GM12878 (cell line): ENCODE measurements at regions not wholly inside any gene's neighbourhood (a gene's known extent, or its start where the extent isn't known, plus 50 kb on each side); places are given as distances from the start of the nearest gene placed in this dataset.

ENCODE experiments used
- ATAC-seq: fragments of 200-7000 bp; cut with Tn5 transposase; 3 replicates; pipeline ENCODE4 v1.9.1; 2020; ENCODE audit warnings: mild to moderate bottlenecking, moderate library complexity
- BruUV-seq: library from RNA; stranded (reverse); fragments of 400-500 nt; replicated peaks from 2 replicates; lab custom pipeline; 2021; lab: Mats Ljungman, UMichigan
- CTCF ChIA-PET: fragments of 300-600 bp; sonication (Branson Sonifier 250); formaldehyde crosslinking; extraction: SDS; loops from one replicate; lab custom pipeline; 2021; ENCODE audit warnings: inconsistent platforms; lab: Yijun Ruan, JAX
- POLR2A ChIA-PET: fragments of 350-600 bp; formaldehyde crosslinking; extraction: SDS; loops from one replicate; lab custom pipeline; 2021; ENCODE audit warnings: inconsistent platforms; lab: Charles Lee
- RAD21 ChIA-PET: fragments of 300-600 bp; sonication (Branson Sonifier 250); formaldehyde crosslinking; loops from one replicate; lab custom pipeline; 2023; ENCODE audit warnings: antibody characterized with exemption; ENCODE audit not compliant: unreplicated experiment; lab: Charles Lee
- SMC1A ChIA-PET: fragments of 300-600 bp; sonication (Branson Sonifier 250); formaldehyde crosslinking; loops from one replicate; lab custom pipeline; 2023; ENCODE audit not compliant: unreplicated experiment, uncharacterized antibody; lab: Charles Lee
- DNase-seq: peaks from one replicate; pipeline ENCODE4 v3.0.0-alpha.2; 2011; ENCODE audit warnings: low read depth, low spot score
- FAIRE-seq: peaks from 3 replicates; lab custom pipeline; 2011; peaks lifted over from hg19 to GRCh38; lab: Jason Lieb, UNC
- H2AFZ ChIP-seq: 2 replicates; pipeline ENCODE4 v1.6.0; 2011; ENCODE audit warnings: low read depth, low read length, control low read depth; ENCODE audit not compliant: control insufficient read depth
- H3K27ac ChIP-seq: 2 replicates; pipeline ENCODE4 v1.5.1; 2011; ENCODE audit warnings: control low read depth; ENCODE audit not compliant: control insufficient read depth, insufficient read depth
- H3K27me3 ChIP-seq, 2 experiments: replicated peaks in 1 of 2; 2 replicates each; pipeline versions ENCODE4 v1.6.0 to v1.6.1; 2011; ENCODE audit warnings: low read length in 1 of 2; ENCODE audit not compliant: control insufficient read depth in 2 of 2, insufficient read depth in 2 of 2
- H3K36me3 ChIP-seq, 2 experiments: 2 replicates each; pipeline ENCODE4 v1.5.1; 2011; ENCODE audit warnings: low read length in 1 of 2; ENCODE audit not compliant: control insufficient read depth in 2 of 2, insufficient read depth in 2 of 2
- H3K4me1 ChIP-seq: 2 replicates; pipeline ENCODE4 v1.6.1; 2011; ENCODE audit warnings: mild to moderate bottlenecking, low read length, moderate library complexity, mixed read lengths; ENCODE audit not compliant: control insufficient read depth, insufficient read depth
- H3K4me2 ChIP-seq: 2 replicates; pipeline ENCODE4 v1.6.0; 2011; ENCODE audit warnings: control low read depth; ENCODE audit not compliant: control insufficient read depth, insufficient read depth
- H3K4me3 ChIP-seq: fragments of 200-600 bp; sonication (generic); 2 replicates; pipeline ENCODE4 v1.5.1; 2016
- H3K79me2 ChIP-seq: 2 replicates; pipeline ENCODE4 v1.6.0; 2011; ENCODE audit warnings: low read length; ENCODE audit not compliant: control insufficient read depth, insufficient read depth
- H3K9ac ChIP-seq: 2 replicates; pipeline ENCODE4 v1.8.0; 2011; ENCODE audit warnings: low read length, control low read depth, mixed read lengths; ENCODE audit not compliant: control insufficient read depth, insufficient read depth
- H3K9me3 ChIP-seq: replicated peaks from 3 replicates; pipeline ENCODE4 v1.5.1; 2011; ENCODE audit warnings: mild to moderate bottlenecking, low read length; ENCODE audit not compliant: control insufficient read depth, insufficient read depth
- H4K20me1 ChIP-seq: 2 replicates; pipeline ENCODE4 v1.6.0; 2011; ENCODE audit not compliant: control insufficient read depth, insufficient read depth
- BCL11A ChIP-seq: IDR thresholded peaks from 2 replicates; pipeline ENCODE4 v1.6.1; 2011; ENCODE audit warnings: low read depth, low read length
- CBFB ChIP-seq: IDR thresholded peaks from 2 replicates; pipeline ENCODE4 v1.6.1; 2016; ENCODE audit warnings: antibody characterized with exemption, low read depth
- JUND ChIP-seq: IDR thresholded peaks from 2 replicates; pipeline ENCODE4 v1.6.1; 2012; ENCODE audit warnings: low read depth, mild to moderate bottlenecking, low read length, improper control_type of control experiment, moderate library complexity
- NFXL1 ChIP-seq: fragments of 450-650 bp; IDR thresholded peaks from 2 replicates; pipeline ENCODE4 v1.6.1; 2017; ENCODE audit warnings: antibody characterized with exemption, mild to moderate bottlenecking, borderline replicate concordance
- NFYB ChIP-seq: IDR thresholded peaks from 2 replicates; pipeline ENCODE4 v1.6.1; 2011; ENCODE audit warnings: low read depth, mild to moderate bottlenecking, low read length, improper control_type of control experiment, moderate library complexity; ENCODE audit not compliant: insufficient read depth
- NR2F1 ChIP-seq: fragments of 450-650 bp; conservative IDR thresholded peaks from 2 replicates; pipeline ENCODE4 v1.6.1; 2017; ENCODE audit warnings: mild to moderate bottlenecking
- PAX5 ChIP-seq: IDR thresholded peaks from 2 replicates; pipeline ENCODE4 v1.6.1; 2011; ENCODE audit warnings: low read depth, low read length, borderline replicate concordance
- PML ChIP-seq: IDR thresholded peaks from 2 replicates; pipeline ENCODE4 v1.6.1; 2012; ENCODE audit warnings: low read length, inconsistent platforms
- RB1 ChIP-seq: fragments of 450-650 bp; formaldehyde crosslinking; IDR thresholded peaks from 2 replicates; pipeline ENCODE4 v1.6.1; 2017; ENCODE audit warnings: mild to moderate bottlenecking, borderline replicate concordance
- RBBP5 ChIP-seq: fragments of 200-600 bp; sonication (generic); conservative IDR thresholded peaks from 2 replicates; pipeline ENCODE4 v1.6.1; 2016
- RCOR1 ChIP-seq: conservative IDR thresholded peaks from 2 replicates; pipeline ENCODE4 v1.6.1; 2012; ENCODE audit warnings: low read depth, low read length, improper control_type of control experiment
- RELA ChIP-seq: fragments of 450-650 bp; IDR thresholded peaks from 2 replicates; pipeline ENCODE4 v1.8.0; 2014; ENCODE audit warnings: borderline replicate concordance; ENCODE audit not compliant: partially characterized antibody
- STAT3 ChIP-seq: IDR thresholded peaks from 2 replicates; pipeline ENCODE4 v1.6.1; 2011; ENCODE audit warnings: low read depth, low read length, improper control_type of control experiment
- SUZ12 ChIP-seq: fragments of 200-600 bp; sonication (generic); IDR thresholded peaks from one replicate; pipeline ENCODE4 v1.6.1; 2018; ENCODE audit warnings: antibody characterized with exemption, mild to moderate bottlenecking; ENCODE audit not compliant: unreplicated experiment
- YBX1 ChIP-seq: fragments of 450-650 bp; IDR thresholded peaks from 2 replicates; pipeline ENCODE4 v1.6.1; 2016; ENCODE audit warnings: antibody characterized with exemption
- ZBED1 ChIP-seq: IDR thresholded peaks from 2 replicates; pipeline ENCODE4 v1.6.1; 2016; ENCODE audit warnings: borderline replicate concordance
- ZNF274 ChIP-seq: IDR thresholded peaks from one replicate; pipeline ENCODE4 v1.8.0; 2011; ENCODE audit not compliant: insufficient read length, insufficient read depth
- WGBS: methylation state at CpG from one replicate; pipeline ENCODE4 v1.1.6; 2016; ENCODE audit warnings: low lambda C conversion rate; ENCODE audit not compliant: insufficient replicate concordance, insufficient coverage; ENCODE audit errors: missing lambda C conversion rate; 5-methylcytosine and 5-hydroxymethylcytosine counted together
- in situ Hi-C: fragments of 300-500 bp; cut with MboI; formaldehyde crosslinking; loops from 9 replicates; pipeline ENCODE4 v1.14.3; 2018; ENCODE audit warnings: mixed read lengths
- intact Hi-C: fragments of 100-400 bp; cut with micrococcal nuclease; formaldehyde crosslinking; loops from one replicate; pipeline ENCODE4 v1.14.2; 2022; ENCODE audit not compliant: unreplicated experiment
- TF ChIP-seq, protein P1 (sequence below): IDR thresholded peaks from 2 replicates; pipeline ENCODE4 v1.6.1; 2012; ENCODE audit warnings: mild to moderate bottlenecking, low read depth, low read length
- TF ChIP-seq, protein P2 (sequence below): IDR thresholded peaks from 2 replicates; pipeline ENCODE4 v1.6.1; 2012; ENCODE audit warnings: low read length, inconsistent platforms

- no peaks in the 10 kb centered on the region for H3K79me2 ChIP-seq
- H3K27ac ChIP-seq, result no peak overlapping the region
- ChIA-PET RAD21 (no interaction called here), SMC1A (interaction anchor here (0.6 to 1.7 kb wide), 2 partner anchors 8 to 94 kb away, joined by 3 to 7 read pairs; no protein-coding TSS in a partner anchor), POLR2A (no interaction called here), CTCF (interaction anchor here (0.6 to 1.4 kb wide), 2 partner anchors 12 kb away, joined by 3 read pairs; no protein-coding TSS in a partner anchor)
- no peak for ATAC-seq
- peaks cover 7% of the 10 kb centered on the region; the same call in 2 of the 3 replicates for H3K9me3 ChIP-seq
- no peaks in the 10 kb centered on the region for H3K36me3 ChIP-seq
- TF ChIP-seq NFYB (no peak), YBX1 (no peak), JUND (no peak), NFXL1 (no peak), PML (no peak), RBBP5 (no peak), ZBED1 (no peak), CBFB (no peak), SUZ12 (no peak), PAX5 (no peak), RCOR1 (no peak), RB1 (no peak), NR2F1 (no peak), ZNF274 (no peak), STAT3 (no peak), RELA (no peak), BCL11A (no peak)
- TF ChIP-seq, protein P1, sequence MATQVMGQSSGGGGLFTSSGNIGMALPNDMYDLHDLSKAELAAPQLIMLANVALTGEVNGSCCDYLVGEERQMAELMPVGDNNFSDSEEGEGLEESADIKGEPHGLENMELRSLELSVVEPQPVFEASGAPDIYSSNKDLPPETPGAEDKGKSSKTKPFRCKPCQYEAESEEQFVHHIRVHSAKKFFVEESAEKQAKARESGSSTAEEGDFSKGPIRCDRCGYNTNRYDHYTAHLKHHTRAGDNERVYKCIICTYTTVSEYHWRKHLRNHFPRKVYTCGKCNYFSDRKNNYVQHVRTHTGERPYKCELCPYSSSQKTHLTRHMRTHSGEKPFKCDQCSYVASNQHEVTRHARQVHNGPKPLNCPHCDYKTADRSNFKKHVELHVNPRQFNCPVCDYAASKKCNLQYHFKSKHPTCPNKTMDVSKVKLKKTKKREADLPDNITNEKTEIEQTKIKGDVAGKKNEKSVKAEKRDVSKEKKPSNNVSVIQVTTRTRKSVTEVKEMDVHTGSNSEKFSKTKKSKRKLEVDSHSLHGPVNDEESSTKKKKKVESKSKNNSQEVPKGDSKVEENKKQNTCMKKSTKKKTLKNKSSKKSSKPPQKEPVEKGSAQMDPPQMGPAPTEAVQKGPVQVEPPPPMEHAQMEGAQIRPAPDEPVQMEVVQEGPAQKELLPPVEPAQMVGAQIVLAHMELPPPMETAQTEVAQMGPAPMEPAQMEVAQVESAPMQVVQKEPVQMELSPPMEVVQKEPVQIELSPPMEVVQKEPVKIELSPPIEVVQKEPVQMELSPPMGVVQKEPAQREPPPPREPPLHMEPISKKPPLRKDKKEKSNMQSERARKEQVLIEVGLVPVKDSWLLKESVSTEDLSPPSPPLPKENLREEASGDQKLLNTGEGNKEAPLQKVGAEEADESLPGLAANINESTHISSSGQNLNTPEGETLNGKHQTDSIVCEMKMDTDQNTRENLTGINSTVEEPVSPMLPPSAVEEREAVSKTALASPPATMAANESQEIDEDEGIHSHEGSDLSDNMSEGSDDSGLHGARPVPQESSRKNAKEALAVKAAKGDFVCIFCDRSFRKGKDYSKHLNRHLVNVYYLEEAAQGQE, result no peak
- TF ChIP-seq, protein P2, sequence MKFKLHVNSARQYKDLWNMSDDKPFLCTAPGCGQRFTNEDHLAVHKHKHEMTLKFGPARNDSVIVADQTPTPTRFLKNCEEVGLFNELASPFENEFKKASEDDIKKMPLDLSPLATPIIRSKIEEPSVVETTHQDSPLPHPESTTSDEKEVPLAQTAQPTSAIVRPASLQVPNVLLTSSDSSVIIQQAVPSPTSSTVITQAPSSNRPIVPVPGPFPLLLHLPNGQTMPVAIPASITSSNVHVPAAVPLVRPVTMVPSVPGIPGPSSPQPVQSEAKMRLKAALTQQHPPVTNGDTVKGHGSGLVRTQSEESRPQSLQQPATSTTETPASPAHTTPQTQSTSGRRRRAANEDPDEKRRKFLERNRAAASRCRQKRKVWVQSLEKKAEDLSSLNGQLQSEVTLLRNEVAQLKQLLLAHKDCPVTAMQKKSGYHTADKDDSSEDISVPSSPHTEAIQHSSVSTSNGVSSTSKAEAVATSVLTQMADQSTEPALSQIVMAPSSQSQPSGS, result no peak
- no peaks in the 10 kb centered on the region for H3K27me3 ChIP-seq
- intact Hi-C loops (no loop called here), in situ Hi-C loops (no loop called here)
- no peak for DNase-seq
- H4K20me1 ChIP-seq, result no peaks in the 10 kb centered on the region
- no TSS peak for BruUV-seq
- no peak overlapping the region for H3K4me3 ChIP-seq
- 44% methylated on average over 5 of the region's 5 CpGs for WGBS
- H2AFZ ChIP-seq, result no peak overlapping the region
- H3K4me2 ChIP-seq, result no peak overlapping the region
- no peak for FAIRE-seq
- no peak overlapping the region for H3K9ac ChIP-seq
- H3K4me1 ChIP-seq, result no peaks in the 10 kb centered on the region; the same call in 1 of the 2 replicates
Observed at GRCh38 chr13:28545583-28546333, 50.8 kb upstream of the FLT1 start.
